Esophagus muscularis mucosa (tissue), 4 donors: ENCODE measurements at regions not wholly inside any gene's neighbourhood (a gene's known extent, or its start where the extent isn't known, plus 50 kb on each side); places are given as distances from the start of the nearest gene placed in this dataset.

ENCODE experiments used
- DNase-seq: peaks from one replicate; pipeline ENCODE4 v3.0.0-alpha.2; 2017; ENCODE audit errors: extremely low spot score
- H3K27ac ChIP-seq, 4 donors: fragments of 200-600 bp; sonication (generic); replicated peaks in 1 of 4; 1 replicate in 3 of 4; 2 replicates in 1 of 4; pipeline ENCODE4 v1.5.1; 2016 to 2019; ENCODE audit warnings: mild to moderate bottlenecking in 1 of 4
- H3K27me3 ChIP-seq, 4 donors: fragments of 200-600 bp; sonication (generic); one replicate each; pipeline versions ENCODE4 v1.5.1 to v1.6.0; 2016 to 2019
- H3K36me3 ChIP-seq, 4 donors: fragments of 200-600 bp; sonication (generic); one replicate each; pipeline ENCODE4 v1.5.1; 2016 to 2019
- H3K4me1 ChIP-seq, 4 donors: fragments of 200-600 bp; sonication (generic); one replicate each; pipeline ENCODE4 v1.5.1; 2016 to 2019
- H3K4me3 ChIP-seq, 4 donors: fragments of 200-600 bp; sonication (generic); 1 replicate in 2 of 4; 2 replicates in 2 of 4; pipeline ENCODE4 v1.5.1; 2016 to 2019; ENCODE audit warnings: mild to moderate bottlenecking in 4 of 4, moderate library complexity in 1 of 4
- H3K9me3 ChIP-seq, 4 donors: fragments of 200-600 bp; sonication (generic); 1 replicate in 3 of 4; 2 replicates in 1 of 4; pipeline ENCODE4 v1.5.1; 2016 to 2019
- EP300 ChIP-seq: sonication (generic); formaldehyde crosslinking; IDR thresholded peaks from one replicate; pipeline ENCODE4 v1.6.1; 2017; ENCODE audit warnings: antibody characterized with exemption
- POLR2A ChIP-seq: fragments of 450-650 bp; IDR thresholded peaks from one replicate; pipeline ENCODE4 v1.6.1; 2017; ENCODE audit warnings: antibody characterized with exemption, moderate library complexity, mild to moderate bottlenecking, low read depth
- POLR2AphosphoS5 ChIP-seq, 2 donors: sonication (generic); formaldehyde crosslinking; IDR thresholded peaks; one replicate each; pipeline ENCODE4 v1.6.1; 2017; ENCODE audit warnings: antibody characterized with exemption in 2 of 2
- WGBS: methylation state at CpG from one replicate; pipeline ENCODE4 v1.1.5; 2018; 5-methylcytosine and 5-hydroxymethylcytosine counted together
- intact Hi-C: fragments of 100-400 bp; cut with DNase I; formaldehyde crosslinking; loops from one replicate; pipeline ENCODE4 v1.15.1; 2023
- TF ChIP-seq, protein P1 (sequence below), 3 experiments: fragments of 200-600 bp in 2 of 3; fragments of 450-650 bp in 1 of 3; sonication (generic) in 2 of 3; IDR thresholded peaks; one replicate each; pipeline ENCODE4 v1.5.1; 2017 to 2019; ENCODE audit warnings: antibody characterized with exemption in 3 of 3, mild to moderate bottlenecking in 2 of 3, moderate library complexity in 1 of 3

DNA sequence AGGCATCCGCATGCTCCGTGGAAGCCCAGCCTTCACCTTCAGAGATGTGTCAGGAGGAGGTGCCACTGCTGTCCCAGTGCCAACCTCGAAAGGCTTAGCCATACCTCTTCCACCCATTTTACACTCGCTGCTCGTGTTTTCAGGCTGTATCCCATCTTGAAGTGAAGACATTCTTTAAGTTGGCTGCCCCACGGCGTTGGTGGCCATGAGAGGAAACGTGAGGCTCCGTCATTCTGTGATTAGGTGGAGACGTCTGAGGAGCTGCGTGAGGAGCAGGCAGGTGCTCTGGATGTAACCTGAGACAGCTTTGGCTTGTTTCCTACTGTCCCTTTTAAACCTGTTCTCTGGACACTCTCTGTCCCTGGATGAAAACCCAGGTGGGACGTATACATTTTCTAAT, 159.9 kb upstream of the RNF32 start:
- TF ChIP-seq POLR2AphosphoS5 (IDR thresholded peaks at IDR 0.05) (no peak), EP300 (no peak), POLR2A (no peak)
- TF ChIP-seq, protein P1, sequence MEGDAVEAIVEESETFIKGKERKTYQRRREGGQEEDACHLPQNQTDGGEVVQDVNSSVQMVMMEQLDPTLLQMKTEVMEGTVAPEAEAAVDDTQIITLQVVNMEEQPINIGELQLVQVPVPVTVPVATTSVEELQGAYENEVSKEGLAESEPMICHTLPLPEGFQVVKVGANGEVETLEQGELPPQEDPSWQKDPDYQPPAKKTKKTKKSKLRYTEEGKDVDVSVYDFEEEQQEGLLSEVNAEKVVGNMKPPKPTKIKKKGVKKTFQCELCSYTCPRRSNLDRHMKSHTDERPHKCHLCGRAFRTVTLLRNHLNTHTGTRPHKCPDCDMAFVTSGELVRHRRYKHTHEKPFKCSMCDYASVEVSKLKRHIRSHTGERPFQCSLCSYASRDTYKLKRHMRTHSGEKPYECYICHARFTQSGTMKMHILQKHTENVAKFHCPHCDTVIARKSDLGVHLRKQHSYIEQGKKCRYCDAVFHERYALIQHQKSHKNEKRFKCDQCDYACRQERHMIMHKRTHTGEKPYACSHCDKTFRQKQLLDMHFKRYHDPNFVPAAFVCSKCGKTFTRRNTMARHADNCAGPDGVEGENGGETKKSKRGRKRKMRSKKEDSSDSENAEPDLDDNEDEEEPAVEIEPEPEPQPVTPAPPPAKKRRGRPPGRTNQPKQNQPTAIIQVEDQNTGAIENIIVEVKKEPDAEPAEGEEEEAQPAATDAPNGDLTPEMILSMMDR (IDR thresholded peaks at IDR 0.05) = no peak
- no peak overlapping the region for H3K4me3 ChIP-seq
- H3K4me1 ChIP-seq = peaks cover 0 to 6% (median 2%) of the 10 kb centered on the region in 4 donors

DNA sequence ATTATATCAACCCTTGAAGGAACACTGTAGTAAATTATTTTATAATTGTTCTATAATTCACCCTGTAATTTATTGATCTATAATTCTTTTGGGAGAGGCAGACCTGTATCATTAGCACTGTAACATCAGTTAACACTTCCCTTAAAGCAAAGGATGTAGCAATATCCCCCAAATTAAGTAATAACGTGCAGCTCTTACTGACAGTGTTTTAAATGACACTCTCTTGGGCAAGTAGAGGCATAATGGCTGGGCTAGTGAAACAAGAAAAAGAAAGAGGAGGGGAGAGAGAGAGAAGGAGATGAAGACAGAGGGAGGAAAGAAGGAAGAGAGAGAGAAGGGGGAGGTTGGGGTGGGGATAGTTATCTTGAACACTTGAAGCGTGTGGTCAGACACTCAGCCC, 161.0 kb upstream of the RNF32 start:
- peaks cover 0 to 13% (median 5%) of the 10 kb centered on the region in 4 donors for H3K4me1 ChIP-seq
- 66% methylated on average over 2 of the region's 2 CpGs for WGBS
- H3K27ac ChIP-seq = no peak overlapping the region
- no peaks in the 10 kb centered on the region for H3K36me3 ChIP-seq
- TF ChIP-seq, protein P1 (IDR thresholded peaks at IDR 0.05) = no peak
- TF ChIP-seq POLR2A (no peak), EP300 (no peak), POLR2AphosphoS5 (IDR thresholded peaks at IDR 0.05) (no peak)
- no peak for DNase-seq
- H3K27me3 ChIP-seq = peaks cover 0 to 9% (median 0%) of the 10 kb centered on the region in 4 donors
- no peak overlapping the region for H3K4me3 ChIP-seq
- intact Hi-C loops = no loop called here
- no peaks in the 10 kb centered on the region for H3K9me3 ChIP-seq

More for the DNA sequence above, 159.9 kb upstream of the RNF32 start:
- intact Hi-C loops = no loop called here
- Histone ChIP-seq H3K27me3 (peaks cover 0 to 9% (median 0%) of the 10 kb centered on the region in 4 donors), H3K9me3 (no peaks in the 10 kb centered on the region), H3K27ac (no peak overlapping the region), H3K36me3 (no peaks in the 10 kb centered on the region)
- DNase-seq = no peak
- WGBS = 85% methylated on average over 12 of the region's 12 CpGs

DNA sequence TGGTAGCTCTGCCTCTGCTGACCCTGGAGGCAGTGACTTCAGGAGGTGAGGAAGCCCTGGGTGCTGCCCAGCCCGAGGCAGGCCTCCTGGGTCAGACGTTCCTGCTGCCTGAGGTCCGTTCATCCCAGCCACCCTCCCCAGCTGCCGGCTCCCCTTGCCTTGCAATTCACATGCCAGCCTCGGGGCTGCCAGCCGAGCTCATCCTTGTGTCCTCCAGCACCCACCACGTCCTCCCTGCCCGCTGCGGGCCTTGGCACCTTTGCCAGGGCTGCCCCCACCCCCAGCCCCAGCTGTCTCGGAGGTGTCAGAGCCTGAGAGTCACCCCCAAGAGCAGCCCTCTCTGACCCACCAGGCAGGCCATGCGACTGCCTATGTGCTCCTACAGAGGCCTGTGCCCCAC, 162.1 kb upstream of the RNF32 start:
- TF ChIP-seq POLR2A (no peak), EP300 (no peak), POLR2AphosphoS5 (IDR thresholded peaks at IDR 0.05) (no peak)
- TF ChIP-seq, protein P1 (IDR thresholded peaks at IDR 0.05) = no peak
- Histone ChIP-seq H3K36me3 (no peaks in the 10 kb centered on the region), H3K4me1 (peaks cover 0 to 13% (median 5%) of the 10 kb centered on the region in 4 donors), H3K9me3 (no peaks in the 10 kb centered on the region), H3K27me3 (peaks cover 0 to 9% (median 0%) of the 10 kb centered on the region in 4 donors), H3K4me3 (no peak overlapping the region), H3K27ac (no peak overlapping the region)
- 80% methylated on average over 8 of the region's 11 CpGs for WGBS
- DNase-seq = no peak
- intact Hi-C loops = no loop called here

DNA sequence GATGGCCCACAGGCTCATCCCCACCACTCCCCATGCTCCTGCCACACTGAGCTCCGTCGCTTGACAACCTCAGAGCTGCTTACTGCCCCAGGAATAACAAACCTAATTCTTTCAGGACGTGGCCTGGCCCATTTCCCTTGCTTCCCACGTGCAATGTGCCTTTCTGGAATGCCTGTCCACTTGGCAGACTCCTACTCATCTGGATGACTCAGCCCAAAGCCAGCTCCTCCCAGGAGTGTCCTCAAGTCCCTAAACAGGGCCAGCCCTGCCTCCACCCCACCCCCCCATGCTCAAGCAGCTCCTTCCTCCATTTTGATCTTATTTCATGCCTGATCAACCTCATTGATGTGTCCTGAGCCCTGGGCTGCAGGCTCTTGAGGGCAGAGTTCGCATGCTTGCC, 164.9 kb upstream of the RNF32 start:
- TF ChIP-seq, protein P1 (IDR thresholded peaks at IDR 0.05) = no peak
- no peak for TF ChIP-seq POLR2AphosphoS5 (IDR thresholded peaks at IDR 0.05)
- TF ChIP-seq EP300 = no peak
- WGBS = 41% methylated on average over 5 of the region's 5 CpGs
- Histone ChIP-seq H3K27ac (no peak overlapping the region), H3K4me1 (peaks cover 0 to 13% (median 5%) of the 10 kb centered on the region in 4 donors), H3K27me3 (peaks cover 0 to 12% (median 0%) of the 10 kb centered on the region in 4 donors), H3K9me3 (no peaks in the 10 kb centered on the region), H3K36me3 (no peaks in the 10 kb centered on the region), H3K4me3 (no peak overlapping the region)
- no peak for DNase-seq
- intact Hi-C loops = no loop called here

DNA sequence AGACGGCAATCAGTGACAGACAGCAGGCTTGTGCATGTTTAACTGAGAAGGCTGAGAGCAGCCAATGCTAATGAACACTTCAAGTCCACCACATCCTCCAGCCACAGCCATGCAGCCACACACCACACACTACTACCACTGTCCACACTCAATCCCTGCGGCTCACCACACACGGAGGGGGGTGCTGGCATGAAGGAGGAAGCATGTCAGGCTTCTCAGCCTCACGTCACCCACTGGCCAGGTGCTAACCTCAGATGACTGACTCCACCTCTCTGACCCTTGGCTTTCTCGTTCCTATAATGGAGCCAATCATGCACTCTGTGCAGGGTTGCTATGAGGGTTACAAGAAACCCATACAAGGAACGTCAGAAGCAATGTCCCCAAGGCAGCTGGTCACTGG, 165.4 kb upstream of the RNF32 start:
- no peak overlapping the region for H3K4me3 ChIP-seq
- peaks cover 0 to 13% (median 5%) of the 10 kb centered on the region in 4 donors for H3K4me1 ChIP-seq
- TF ChIP-seq POLR2AphosphoS5 (IDR thresholded peaks at IDR 0.05) (no peak), POLR2A (no peak), EP300 (no peak)
- TF ChIP-seq, protein P1 (IDR thresholded peaks at IDR 0.05) = no peak
- no peaks in the 10 kb centered on the region for H3K36me3 ChIP-seq
- DNase-seq = no peak
- no peak overlapping the region for H3K27ac ChIP-seq
- H3K9me3 ChIP-seq = no peaks in the 10 kb centered on the region
- WGBS = 63% methylated on average over 6 of the region's 6 CpGs
- intact Hi-C loops = no loop called here
- peaks cover 0 to 16% (median 0%) of the 10 kb centered on the region in 4 donors for H3K27me3 ChIP-seq
